CD14-positive monocyte (primary cell): ENCODE measurements at regions not wholly inside any gene's neighbourhood (a gene's known extent, or its start where the extent isn't known, plus 50 kb on each side); places are given as distances from the start of the nearest gene placed in this dataset.

Experiments
- DNase-seq, 3 donors: peaks; one replicate each; pipeline ENCODE4 v3.0.0-alpha.2; 2011 to 2022
- H2AFZ ChIP-seq: 2 replicates; pipeline ENCODE4 v1.6.0; 2012; ENCODE audit warnings: mild to moderate bottlenecking, low read depth, low read length, inconsistent platforms; ENCODE audit not compliant: insufficient read depth, poor library complexity, severe bottlenecking
- H3K27ac ChIP-seq, 2 donors: 1 replicate in 1 of 2; 2 replicates in 1 of 2; pipeline ENCODE4 v1.5.1; 2012 to 2013; ENCODE audit warnings: low read length in 2 of 2, control low read depth in 1 of 2, inconsistent platforms in 1 of 2, low read depth in 1 of 2, mild to moderate bottlenecking in 1 of 2
- H3K27me3 ChIP-seq, 2 donors: one replicate each; pipeline versions ENCODE4 v1.6.0 to v1.6.1; 2011 to 2013; ENCODE audit warnings: low read length in 2 of 2; ENCODE audit not compliant: control insufficient read depth in 2 of 2, insufficient read depth in 2 of 2
- H3K36me3 ChIP-seq, 2 donors: replicated peaks in 1 of 2; 1 replicate in 1 of 2; 2 replicates in 1 of 2; pipeline versions ENCODE4 v1.5.1 to v1.6.1; 2012 to 2013; ENCODE audit warnings: low read length in 2 of 2, control low read depth in 1 of 2, inconsistent platforms in 1 of 2, mild to moderate bottlenecking in 1 of 2; ENCODE audit not compliant: insufficient read depth in 2 of 2, control insufficient read depth in 1 of 2
- H3K4me1 ChIP-seq, 2 donors: 1 replicate in 1 of 2; 2 replicates in 1 of 2; pipeline versions ENCODE4 v1.5.1 to v1.6.1; 2012 to 2013; ENCODE audit warnings: low read length in 2 of 2, control low read depth in 1 of 2, inconsistent platforms in 1 of 2, mild to moderate bottlenecking in 1 of 2, moderate library complexity in 1 of 2; ENCODE audit not compliant: insufficient read depth in 2 of 2, control insufficient read depth in 1 of 2
- H3K4me2 ChIP-seq: replicated peaks from 2 replicates; pipeline ENCODE3; 2012; ENCODE audit warnings: low read length, moderate library complexity, mild to moderate bottlenecking; ENCODE audit not compliant: poor library complexity, severe bottlenecking; ENCODE audit errors: extremely low read depth
- H3K4me3 ChIP-seq, 3 experiments: fragments of 200-600 bp in 1 of 3; sonication (generic) in 1 of 3; replicated peaks in 1 of 3; 1 replicate in 2 of 3; 2 replicates in 1 of 3; pipeline ENCODE4 v1.5.1; 2011 to 2013; ENCODE audit warnings: low read length in 3 of 3, mild to moderate bottlenecking in 3 of 3, control low read depth in 2 of 3, low read depth in 2 of 3, inconsistent platforms in 1 of 3, moderate library complexity in 1 of 3
- H3K79me2 ChIP-seq: 2 replicates; pipeline ENCODE4 v1.6.0; 2012; ENCODE audit warnings: mild to moderate bottlenecking, control low read depth, inconsistent platforms, low read length, moderate library complexity; ENCODE audit not compliant: insufficient read depth
- H3K9ac ChIP-seq: 2 replicates; pipeline ENCODE4 v1.6.0; 2017; ENCODE audit warnings: low read length, mild to moderate bottlenecking; ENCODE audit not compliant: insufficient read depth, poor library complexity, severe bottlenecking
- H3K9me3 ChIP-seq, 2 donors: replicated peaks in 1 of 2; 1 replicate in 1 of 2; 2 replicates in 1 of 2; pipeline versions ENCODE4 v1.5.1 to v1.6.1; 2012 to 2013; ENCODE audit warnings: low read length in 2 of 2, control low read depth in 1 of 2; ENCODE audit not compliant: control insufficient read depth in 1 of 2, insufficient read depth in 1 of 2
- H4K20me1 ChIP-seq: 2 replicates; pipeline ENCODE4 v1.6.0; 2012; ENCODE audit warnings: mild to moderate bottlenecking, low read length, control low read depth, moderate library complexity; ENCODE audit not compliant: insufficient read depth
- H3K27ac Mint-ChIP-seq, 7 donors: one replicate each; pipeline ENCODE4 v1.8.0; 2020; ENCODE audit warnings: mild to moderate bottlenecking in 7 of 7, mixed read lengths in 7 of 7, moderate library complexity in 6 of 7, inconsistent platforms in 2 of 7
- H3K27me3 Mint-ChIP-seq, 3 donors: one replicate each; pipeline ENCODE4 v1.8.0; 2021 to 2022; ENCODE audit warnings: low read depth in 3 of 3, mild to moderate bottlenecking in 3 of 3, mixed read lengths in 3 of 3, moderate library complexity in 3 of 3, inconsistent platforms in 1 of 3
- H3K36me3 Mint-ChIP-seq, 2 donors: one replicate each; pipeline ENCODE4 v1.8.0; 2020; ENCODE audit warnings: mixed read lengths in 2 of 2, inconsistent platforms in 1 of 2, mild to moderate bottlenecking in 1 of 2
- H3K4me1 Mint-ChIP-seq: one replicate; pipeline ENCODE4 v1.8.0; 2020; ENCODE audit warnings: mild to moderate bottlenecking, mixed read lengths
- H3K4me3 Mint-ChIP-seq, 2 donors: one replicate each; pipeline ENCODE4 v1.8.0; 2020; ENCODE audit warnings: mild to moderate bottlenecking in 2 of 2, mixed read lengths in 2 of 2, moderate library complexity in 1 of 2
- H3K9me3 Mint-ChIP-seq, 7 donors: one replicate each; pipeline ENCODE4 v1.8.0; 2020 to 2022; ENCODE audit warnings: mixed read lengths in 7 of 7, mild to moderate bottlenecking in 6 of 7, moderate library complexity in 6 of 7, inconsistent platforms in 2 of 7
- WGBS: methylation state at CpG from one replicate; pipeline ENCODE4 v1.1.5; 2013; ENCODE audit warnings: missing lambda C conversion rate; ENCODE audit not compliant: insufficient coverage; 5-methylcytosine and 5-hydroxymethylcytosine counted together
- intact Hi-C, 2 donors: fragments of 100-400 bp; cut with micrococcal nuclease; formaldehyde crosslinking; loops; one replicate each; pipeline versions ENCODE4 v1.15.0 to v1.15.1; 2023
- TF ChIP-seq, protein P1 (sequence below): fragments of 200-600 bp; IDR thresholded peaks from one replicate; pipeline ENCODE4 v1.8.0; 2022; ENCODE audit warnings: antibody characterized with exemption, mild to moderate bottlenecking

DNA sequence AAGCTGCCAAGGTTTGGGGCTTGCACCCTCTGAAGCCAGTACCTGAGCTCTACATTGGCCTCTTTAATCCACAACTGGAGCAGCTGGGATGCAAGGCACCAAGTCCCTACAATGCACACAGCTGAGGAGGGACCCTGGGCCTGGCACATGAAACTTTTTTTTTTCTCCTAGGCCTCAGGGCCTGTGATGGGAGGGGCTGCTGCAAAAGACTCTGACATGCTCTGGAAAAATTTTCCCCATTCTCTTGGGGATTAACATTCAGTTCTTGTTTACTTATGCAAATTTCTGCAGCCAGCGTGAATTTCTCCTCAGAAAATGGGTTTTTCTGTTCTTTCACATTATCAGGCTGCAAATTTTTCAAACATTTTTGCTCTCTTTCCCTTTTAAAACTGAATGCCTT is 1072.2 kb downstream of the BRINP3 start:
- H3K27me3 Mint-ChIP-seq, result peaks cover 0 to 1% (median 0%) of the 10 kb centered on the region in 3 donors
- H3K4me3 Mint-ChIP-seq, result no peak overlapping the region
- no peak overlapping the region for H2AFZ ChIP-seq
- intact Hi-C loops, result no loop called here
- peaks cover 0 to 13% (median 5%) of the 10 kb centered on the region in 7 donors for H3K9me3 Mint-ChIP-seq
- no peaks in the 10 kb centered on the region for H3K4me1 Mint-ChIP-seq
- WGBS, result 82% methylated on average over 1 of the region's 1 CpG
- H3K27me3 ChIP-seq, result no peaks in the 10 kb centered on the region
- H3K27ac ChIP-seq, result no peak overlapping the region
- H3K4me1 ChIP-seq, result no peaks in the 10 kb centered on the region
- no peaks in the 10 kb centered on the region for H3K36me3 ChIP-seq
- H3K79me2 ChIP-seq, result no peaks in the 10 kb centered on the region
- TF ChIP-seq, protein P1, sequence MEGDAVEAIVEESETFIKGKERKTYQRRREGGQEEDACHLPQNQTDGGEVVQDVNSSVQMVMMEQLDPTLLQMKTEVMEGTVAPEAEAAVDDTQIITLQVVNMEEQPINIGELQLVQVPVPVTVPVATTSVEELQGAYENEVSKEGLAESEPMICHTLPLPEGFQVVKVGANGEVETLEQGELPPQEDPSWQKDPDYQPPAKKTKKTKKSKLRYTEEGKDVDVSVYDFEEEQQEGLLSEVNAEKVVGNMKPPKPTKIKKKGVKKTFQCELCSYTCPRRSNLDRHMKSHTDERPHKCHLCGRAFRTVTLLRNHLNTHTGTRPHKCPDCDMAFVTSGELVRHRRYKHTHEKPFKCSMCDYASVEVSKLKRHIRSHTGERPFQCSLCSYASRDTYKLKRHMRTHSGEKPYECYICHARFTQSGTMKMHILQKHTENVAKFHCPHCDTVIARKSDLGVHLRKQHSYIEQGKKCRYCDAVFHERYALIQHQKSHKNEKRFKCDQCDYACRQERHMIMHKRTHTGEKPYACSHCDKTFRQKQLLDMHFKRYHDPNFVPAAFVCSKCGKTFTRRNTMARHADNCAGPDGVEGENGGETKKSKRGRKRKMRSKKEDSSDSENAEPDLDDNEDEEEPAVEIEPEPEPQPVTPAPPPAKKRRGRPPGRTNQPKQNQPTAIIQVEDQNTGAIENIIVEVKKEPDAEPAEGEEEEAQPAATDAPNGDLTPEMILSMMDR, result no peak
- H3K9ac ChIP-seq, result no peak overlapping the region
- H3K27ac Mint-ChIP-seq, result no peak overlapping the region
- no peaks in the 10 kb centered on the region for H4K20me1 ChIP-seq
- no peak for DNase-seq
- peaks cover 5 to 18% of the 10 kb centered on the region in 2 donors for H3K9me3 ChIP-seq
- H3K4me3 ChIP-seq, result no peak overlapping the region
- no peaks in the 10 kb centered on the region for H3K36me3 Mint-ChIP-seq
- H3K4me2 ChIP-seq, result no peak overlapping the region

DNA sequence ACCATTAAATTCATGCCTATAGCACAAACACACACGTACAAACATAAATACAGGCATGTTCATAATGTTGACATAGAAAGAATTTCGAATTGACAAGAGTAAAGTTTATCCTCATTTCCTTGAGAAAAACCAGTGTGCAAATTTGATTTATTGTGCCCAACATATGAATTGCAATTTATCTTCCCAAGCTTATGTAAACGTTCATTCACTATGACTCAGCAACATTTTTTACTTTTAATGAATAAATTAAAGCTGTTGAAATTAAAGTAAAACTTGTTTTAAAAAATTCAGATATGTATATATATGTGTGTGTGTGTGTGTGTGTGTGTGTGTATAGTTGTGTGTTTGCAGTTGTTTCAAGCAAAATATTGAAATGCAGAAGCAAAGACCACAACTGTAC is 1067.9 kb downstream of the BRINP3 start:
- no peak for DNase-seq
- TF ChIP-seq, protein P1, result no peak
- H4K20me1 ChIP-seq, result no peaks in the 10 kb centered on the region
- H3K4me1 Mint-ChIP-seq, result no peaks in the 10 kb centered on the region
- H3K9ac ChIP-seq, result no peak overlapping the region
- no peak overlapping the region for H3K27ac ChIP-seq
- intact Hi-C loops, result no loop called here
- no peak overlapping the region for H3K4me2 ChIP-seq
- H3K27ac Mint-ChIP-seq, result no peak overlapping the region
- H3K27me3 Mint-ChIP-seq, result peaks cover 0 to 1% (median 0%) of the 10 kb centered on the region in 3 donors
- no peaks in the 10 kb centered on the region for H3K79me2 ChIP-seq
- no peak overlapping the region for H2AFZ ChIP-seq
- H3K27me3 ChIP-seq, result no peaks in the 10 kb centered on the region
- peaks cover 4 to 15% (median 7%) of the 10 kb centered on the region in 7 donors for H3K9me3 Mint-ChIP-seq
- H3K36me3 Mint-ChIP-seq, result no peaks in the 10 kb centered on the region
- H3K4me3 Mint-ChIP-seq, result no peak overlapping the region
- no CpG with 5 or more reads among the region's 3 CpGs for WGBS
- no peak overlapping the region for H3K4me3 ChIP-seq
- H3K4me1 ChIP-seq, result no peaks in the 10 kb centered on the region
- H3K9me3 ChIP-seq, result peaks cover 5 to 17% of the 10 kb centered on the region in 2 donors
- no peaks in the 10 kb centered on the region for H3K36me3 ChIP-seq
